Vagina (tissue), 2 donors: ENCODE measurements at regions not wholly inside any gene's neighbourhood (a gene's known extent, or its start where the extent isn't known, plus 50 kb on each side); places are given as distances from the start of the nearest gene placed in this dataset.

Experiments used
- POLR2A ChIP-seq, 2 donors: fragments of 450-650 bp; IDR thresholded peaks; one replicate each; pipeline ENCODE4 v1.6.1; 2017; ENCODE audit warnings: antibody characterized with exemption in 2 of 2, mild to moderate bottlenecking in 2 of 2, moderate library complexity in 2 of 2
- TF ChIP-seq, protein P1 (sequence below), 3 experiments: fragments of 450-650 bp in 2 of 3; fragments of 200-600 bp in 1 of 3; sonication (generic) in 1 of 3; IDR thresholded peaks; one replicate each; pipeline ENCODE4 v1.5.1; 2017 to 2019; ENCODE audit warnings: antibody characterized with exemption in 3 of 3, mild to moderate bottlenecking in 2 of 3, moderate library complexity in 2 of 3

DNA sequence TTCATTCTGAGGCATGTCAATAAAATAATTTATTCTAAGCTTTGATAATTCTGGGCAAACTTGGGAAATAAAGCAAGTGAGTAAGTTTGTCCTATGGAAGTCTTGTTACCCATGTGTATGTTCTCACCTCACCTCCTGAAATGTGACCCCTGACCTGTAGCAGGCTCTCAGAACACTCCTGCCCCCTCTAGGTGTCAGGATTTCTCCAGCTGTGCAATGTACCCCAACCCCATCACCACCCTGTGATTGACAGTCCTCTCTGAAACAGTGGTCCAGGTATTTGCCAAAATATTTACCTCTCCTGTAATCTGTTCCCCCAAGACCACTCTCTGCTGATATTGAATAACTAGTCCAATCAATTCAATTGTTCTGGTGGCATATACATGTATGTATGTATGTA, 122.6 kb upstream of the PTER start:
- TF ChIP-seq, protein P1, sequence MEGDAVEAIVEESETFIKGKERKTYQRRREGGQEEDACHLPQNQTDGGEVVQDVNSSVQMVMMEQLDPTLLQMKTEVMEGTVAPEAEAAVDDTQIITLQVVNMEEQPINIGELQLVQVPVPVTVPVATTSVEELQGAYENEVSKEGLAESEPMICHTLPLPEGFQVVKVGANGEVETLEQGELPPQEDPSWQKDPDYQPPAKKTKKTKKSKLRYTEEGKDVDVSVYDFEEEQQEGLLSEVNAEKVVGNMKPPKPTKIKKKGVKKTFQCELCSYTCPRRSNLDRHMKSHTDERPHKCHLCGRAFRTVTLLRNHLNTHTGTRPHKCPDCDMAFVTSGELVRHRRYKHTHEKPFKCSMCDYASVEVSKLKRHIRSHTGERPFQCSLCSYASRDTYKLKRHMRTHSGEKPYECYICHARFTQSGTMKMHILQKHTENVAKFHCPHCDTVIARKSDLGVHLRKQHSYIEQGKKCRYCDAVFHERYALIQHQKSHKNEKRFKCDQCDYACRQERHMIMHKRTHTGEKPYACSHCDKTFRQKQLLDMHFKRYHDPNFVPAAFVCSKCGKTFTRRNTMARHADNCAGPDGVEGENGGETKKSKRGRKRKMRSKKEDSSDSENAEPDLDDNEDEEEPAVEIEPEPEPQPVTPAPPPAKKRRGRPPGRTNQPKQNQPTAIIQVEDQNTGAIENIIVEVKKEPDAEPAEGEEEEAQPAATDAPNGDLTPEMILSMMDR (IDR thresholded peaks at IDR 0.05) = no peak
- TF ChIP-seq POLR2A (IDR thresholded peaks at IDR 0.05) = no peak
